ENCODE measurements at regions not wholly inside any gene's neighbourhood (a gene's known extent, or its start where the extent isn't known, plus 50 kb on each side); places are given as distances from the start of the nearest gene placed in this dataset.

DNA sequence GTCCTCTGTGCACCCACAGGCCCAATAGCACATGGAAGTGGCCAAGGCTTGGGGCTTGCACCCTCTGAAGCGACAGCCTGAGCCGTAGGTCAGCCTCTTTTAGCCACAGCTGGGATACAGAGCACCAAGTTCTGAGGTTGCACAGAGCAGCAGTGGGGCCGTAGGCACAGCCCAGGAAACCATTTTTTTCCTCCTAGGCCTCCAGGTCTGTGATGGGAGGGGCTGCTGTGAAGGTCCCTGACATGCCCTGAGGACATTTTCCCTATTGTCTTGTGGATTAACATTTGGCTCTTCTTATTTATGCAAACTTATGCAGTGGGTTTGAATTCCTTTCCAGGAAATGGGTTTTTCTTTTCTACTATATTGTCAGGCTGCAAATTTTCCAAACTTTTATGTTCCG lies 878.7 kb upstream of the MAN1A1 start:
- Histone ChIP-seq H3K4me1 (ENCODE audit: insufficient read depth, low read length, poor library complexity, severe bottlenecking) (no peaks in the 10 kb centered on the region), H3K4me3 (ENCODE audit: low read depth, low read length, poor library complexity, severe bottlenecking) (no peak overlapping the region), H3K27me3 (replicated peaks; ENCODE audit: insufficient read depth, low read depth, low read length, poor library complexity) (no peaks in the 10 kb centered on the region), H3K27ac (ENCODE audit: low read depth, low read length, poor library complexity, severe bottlenecking) (no peak overlapping the region), H3K36me3 (ENCODE audit: insufficient read depth, low read length, poor library complexity, severe bottlenecking) (no peaks in the 10 kb centered on the region), H3K9me3 (ENCODE audit: low read depth, low read length, poor library complexity, severe bottlenecking) (no peaks in the 10 kb centered on the region)
- BruUV-seq (replicated peaks), result no TSS peak
- TF ChIP-seq, protein P1, sequence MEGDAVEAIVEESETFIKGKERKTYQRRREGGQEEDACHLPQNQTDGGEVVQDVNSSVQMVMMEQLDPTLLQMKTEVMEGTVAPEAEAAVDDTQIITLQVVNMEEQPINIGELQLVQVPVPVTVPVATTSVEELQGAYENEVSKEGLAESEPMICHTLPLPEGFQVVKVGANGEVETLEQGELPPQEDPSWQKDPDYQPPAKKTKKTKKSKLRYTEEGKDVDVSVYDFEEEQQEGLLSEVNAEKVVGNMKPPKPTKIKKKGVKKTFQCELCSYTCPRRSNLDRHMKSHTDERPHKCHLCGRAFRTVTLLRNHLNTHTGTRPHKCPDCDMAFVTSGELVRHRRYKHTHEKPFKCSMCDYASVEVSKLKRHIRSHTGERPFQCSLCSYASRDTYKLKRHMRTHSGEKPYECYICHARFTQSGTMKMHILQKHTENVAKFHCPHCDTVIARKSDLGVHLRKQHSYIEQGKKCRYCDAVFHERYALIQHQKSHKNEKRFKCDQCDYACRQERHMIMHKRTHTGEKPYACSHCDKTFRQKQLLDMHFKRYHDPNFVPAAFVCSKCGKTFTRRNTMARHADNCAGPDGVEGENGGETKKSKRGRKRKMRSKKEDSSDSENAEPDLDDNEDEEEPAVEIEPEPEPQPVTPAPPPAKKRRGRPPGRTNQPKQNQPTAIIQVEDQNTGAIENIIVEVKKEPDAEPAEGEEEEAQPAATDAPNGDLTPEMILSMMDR (conservative IDR thresholded peaks at IDR 0.05; ENCODE audit: low read depth, low read length), result no peak
- no peak for TF ChIP-seq EZH2 (IDR thresholded peaks at IDR 0.05; ENCODE audit: borderline replicate concordance, low read depth, low read length, poor library complexity, severe bottlenecking)
- no peak for DNase-seq (ENCODE audit: low spot score)
- CTCF ChIA-PET, result no interaction called here
- intact Hi-C loops (cut with micrococcal nuclease; ENCODE audit: unreplicated experiment), result no loop called here
- POLR2A ChIA-PET (ENCODE audit: low non-redundant PET), result no interaction called here

DNA sequence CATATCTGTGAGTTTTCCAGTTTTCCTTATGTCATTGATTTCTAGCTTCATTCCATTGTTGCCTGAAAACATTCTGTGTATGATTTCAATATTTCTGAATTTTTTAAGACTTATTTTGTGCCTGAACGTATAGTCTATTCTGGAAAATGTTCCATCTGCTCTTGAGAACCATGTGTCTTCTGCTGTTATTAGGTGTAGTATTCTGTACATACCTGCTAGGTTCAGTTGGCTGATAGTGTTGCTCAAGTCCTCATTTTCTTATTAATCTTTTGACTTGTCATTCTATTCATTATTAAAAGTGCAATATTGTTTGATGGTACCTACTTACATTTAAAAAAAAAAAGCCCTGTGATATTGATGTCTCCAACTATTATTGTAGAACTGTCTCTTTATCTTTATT lies 869.8 kb upstream of the MAN1A1 start:
- no peaks in the 10 kb centered on the region for H3K27me3 ChIP-seq (replicated peaks; ENCODE audit: insufficient read depth, low read depth, low read length, poor library complexity)
- ChIA-PET CTCF (no interaction called here), POLR2A (ENCODE audit: low non-redundant PET) (no interaction called here)
- H3K9me3 ChIP-seq (ENCODE audit: low read depth, low read length, poor library complexity, severe bottlenecking), result no peaks in the 10 kb centered on the region
- no peak for DNase-seq (ENCODE audit: low spot score)
- no peak overlapping the region for H3K4me3 ChIP-seq (ENCODE audit: low read depth, low read length, poor library complexity, severe bottlenecking)
- H3K27ac ChIP-seq (ENCODE audit: low read depth, low read length, poor library complexity, severe bottlenecking), result no peak overlapping the region
- intact Hi-C loops (cut with micrococcal nuclease; ENCODE audit: unreplicated experiment), result no loop called here
- BruUV-seq (replicated peaks), result no TSS peak
- no peaks in the 10 kb centered on the region for H3K4me1 ChIP-seq (ENCODE audit: insufficient read depth, low read length, poor library complexity, severe bottlenecking)
- H3K36me3 ChIP-seq (ENCODE audit: insufficient read depth, low read length, poor library complexity, severe bottlenecking), result no peaks in the 10 kb centered on the region
- no peak for TF ChIP-seq EZH2 (IDR thresholded peaks at IDR 0.05; ENCODE audit: borderline replicate concordance, low read depth, low read length, poor library complexity, severe bottlenecking)
- TF ChIP-seq, protein P1 (conservative IDR thresholded peaks at IDR 0.05; ENCODE audit: low read depth, low read length), result no peak

DNA sequence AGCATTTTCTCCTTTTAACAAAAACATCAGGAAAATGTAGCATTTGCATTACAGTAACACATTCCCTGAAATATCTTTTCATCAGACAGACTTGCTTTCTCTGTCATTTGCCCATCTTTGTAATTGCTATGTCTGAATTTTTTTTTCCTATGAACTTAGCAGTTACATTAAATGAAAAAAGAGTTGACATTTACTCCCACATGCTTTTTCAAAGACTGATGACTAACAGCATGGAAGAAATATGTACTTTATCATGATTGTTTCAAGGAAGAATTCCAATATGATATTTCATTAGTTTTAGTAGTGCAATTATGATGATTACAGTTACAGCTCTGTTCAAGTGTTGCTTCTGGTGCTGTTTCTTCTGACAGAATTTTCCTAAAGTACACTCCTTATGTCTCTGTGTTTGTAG lies 864.5 kb upstream of the MAN1A1 start:
- Histone ChIP-seq H3K27me3 (replicated peaks; ENCODE audit: insufficient read depth, low read depth, low read length, poor library complexity) (no peaks in the 10 kb centered on the region), H3K4me1 (ENCODE audit: insufficient read depth, low read length, poor library complexity, severe bottlenecking) (no peaks in the 10 kb centered on the region), H3K9me3 (ENCODE audit: low read depth, low read length, poor library complexity, severe bottlenecking) (no peaks in the 10 kb centered on the region), H3K27ac (ENCODE audit: low read depth, low read length, poor library complexity, severe bottlenecking) (no peak overlapping the region), H3K4me3 (ENCODE audit: low read depth, low read length, poor library complexity, severe bottlenecking) (no peak overlapping the region), H3K36me3 (ENCODE audit: insufficient read depth, low read length, poor library complexity, severe bottlenecking) (no peaks in the 10 kb centered on the region)
- no TSS peak for BruUV-seq (replicated peaks)
- ChIA-PET POLR2A (ENCODE audit: low non-redundant PET) (interaction anchor here (0.7 kb wide), 1 partner anchor 21 kb away, joined by 11 read pairs; no protein-coding TSS in a partner anchor), CTCF (no interaction called here)
- intact Hi-C loops (cut with micrococcal nuclease; ENCODE audit: unreplicated experiment), result no loop called here
- TF ChIP-seq EZH2 (IDR thresholded peaks at IDR 0.05; ENCODE audit: borderline replicate concordance, low read depth, low read length, poor library complexity, severe bottlenecking), result no peak
- TF ChIP-seq, protein P1 (conservative IDR thresholded peaks at IDR 0.05; ENCODE audit: low read depth, low read length), result no peak
- no peak for DNase-seq (ENCODE audit: low spot score)
